ENCODE measurements at regions not wholly inside any gene's neighbourhood (a gene's known extent, or its start where the extent isn't known, plus 50 kb on each side); places are given as distances from the start of the nearest gene placed in this dataset.

DNA sequence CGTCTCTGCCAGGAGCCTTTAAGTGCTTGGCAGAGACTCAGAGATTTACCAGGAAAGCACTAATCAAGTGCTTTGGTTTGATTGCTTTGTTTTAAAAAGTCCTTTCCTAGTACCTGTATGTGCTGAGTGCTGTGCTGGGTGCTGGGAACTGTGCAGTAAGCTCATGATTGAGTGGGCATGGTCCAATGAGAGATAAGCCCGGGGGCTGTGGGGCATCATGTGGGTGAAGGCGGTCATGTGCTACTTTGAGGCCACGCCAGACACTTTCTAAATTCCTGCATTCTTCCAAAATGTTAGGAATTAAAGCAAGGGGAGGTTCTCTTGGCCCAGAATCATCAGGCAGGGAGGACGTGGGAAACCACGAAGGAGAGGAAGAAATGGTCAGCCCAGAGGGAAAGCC lies 109.0 kb downstream of the ACAA2 start:
- Histone ChIP-seq H3K27ac (no peak overlapping the region), H3K27me3 (no peaks in the 10 kb centered on the region), H3K9me3 (no peaks in the 10 kb centered on the region), H3K4me1 (no peaks in the 10 kb centered on the region), H3K36me3 (ENCODE audit: low read depth, missing control alignments) (no peaks in the 10 kb centered on the region), H3K4me3 (no peak overlapping the region)
- TF ChIP-seq POLR2A (IDR thresholded peaks at IDR 0.05) = no peak
- no peak for DNase-seq
- intact Hi-C loops (cut with DNase I; ENCODE audit: low total_unique reads) = no loop called here
- WGBS, 2 donors = 46 to 51% methylated on average over 6 of the region's 6 CpGs

DNA sequence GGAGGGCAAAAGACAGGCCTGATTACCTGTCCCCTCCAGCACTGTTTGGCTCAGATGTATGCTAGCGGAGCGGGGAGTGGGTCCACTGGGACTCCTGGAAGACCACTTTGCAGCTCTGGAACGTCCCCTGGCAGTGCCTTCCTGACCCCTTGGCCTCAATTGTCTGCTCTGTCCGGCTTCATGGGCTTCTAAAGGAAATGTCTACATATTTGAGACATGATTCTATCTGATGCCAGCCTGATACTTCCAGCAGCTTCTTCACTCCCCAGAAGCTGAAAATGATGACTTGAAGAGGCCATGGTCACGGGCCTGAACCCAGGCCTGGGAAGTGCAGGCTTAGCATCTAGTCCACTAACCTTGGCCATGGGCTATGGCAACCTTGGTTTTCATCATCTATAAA lies 112.1 kb downstream of the ACAA2 start:
- Histone ChIP-seq H3K27me3 (no peaks in the 10 kb centered on the region), H3K36me3 (ENCODE audit: low read depth, missing control alignments) (no peaks in the 10 kb centered on the region), H3K27ac (no peak overlapping the region), H3K4me1 (peaks cover 4% of the 10 kb centered on the region), H3K4me3 (no peak overlapping the region), H3K9me3 (no peaks in the 10 kb centered on the region)
- no peak for TF ChIP-seq POLR2A (IDR thresholded peaks at IDR 0.05)
- TF ChIP-seq, protein P1, sequence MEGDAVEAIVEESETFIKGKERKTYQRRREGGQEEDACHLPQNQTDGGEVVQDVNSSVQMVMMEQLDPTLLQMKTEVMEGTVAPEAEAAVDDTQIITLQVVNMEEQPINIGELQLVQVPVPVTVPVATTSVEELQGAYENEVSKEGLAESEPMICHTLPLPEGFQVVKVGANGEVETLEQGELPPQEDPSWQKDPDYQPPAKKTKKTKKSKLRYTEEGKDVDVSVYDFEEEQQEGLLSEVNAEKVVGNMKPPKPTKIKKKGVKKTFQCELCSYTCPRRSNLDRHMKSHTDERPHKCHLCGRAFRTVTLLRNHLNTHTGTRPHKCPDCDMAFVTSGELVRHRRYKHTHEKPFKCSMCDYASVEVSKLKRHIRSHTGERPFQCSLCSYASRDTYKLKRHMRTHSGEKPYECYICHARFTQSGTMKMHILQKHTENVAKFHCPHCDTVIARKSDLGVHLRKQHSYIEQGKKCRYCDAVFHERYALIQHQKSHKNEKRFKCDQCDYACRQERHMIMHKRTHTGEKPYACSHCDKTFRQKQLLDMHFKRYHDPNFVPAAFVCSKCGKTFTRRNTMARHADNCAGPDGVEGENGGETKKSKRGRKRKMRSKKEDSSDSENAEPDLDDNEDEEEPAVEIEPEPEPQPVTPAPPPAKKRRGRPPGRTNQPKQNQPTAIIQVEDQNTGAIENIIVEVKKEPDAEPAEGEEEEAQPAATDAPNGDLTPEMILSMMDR (IDR thresholded peaks at IDR 0.05) = no peak
- intact Hi-C loops (cut with DNase I; ENCODE audit: low total_unique reads) = no loop called here
- DNase-seq = no peak
- WGBS, 2 donors = 85 to 93% methylated on average over 5 of the region's 5 CpGs

DNA sequence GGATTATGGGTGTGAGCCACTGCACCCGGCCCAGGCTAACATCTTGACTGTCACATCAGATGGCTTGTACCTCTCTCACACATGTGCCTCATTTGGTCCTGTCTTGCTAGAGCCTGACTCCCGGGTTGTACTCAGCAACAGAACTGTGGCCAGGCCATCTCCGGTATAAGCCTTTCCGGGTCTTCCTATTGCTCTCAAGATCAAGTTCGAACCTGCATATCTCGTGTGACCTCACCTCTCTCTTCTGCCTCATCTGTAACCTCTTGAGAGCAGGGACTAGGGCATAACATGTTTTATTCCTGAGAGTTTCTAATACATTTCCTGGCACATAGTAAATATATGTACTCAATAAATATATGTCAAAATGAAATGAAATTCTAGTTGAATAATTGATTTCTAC lies 114.0 kb downstream of the ACAA2 start:
- Histone ChIP-seq H3K4me3 (no peak overlapping the region), H3K27me3 (no peaks in the 10 kb centered on the region), H3K27ac (no peak overlapping the region), H3K4me1 (peaks cover 4% of the 10 kb centered on the region), H3K9me3 (no peaks in the 10 kb centered on the region), H3K36me3 (ENCODE audit: low read depth, missing control alignments) (no peaks in the 10 kb centered on the region)
- no peak for DNase-seq
- no peak for TF ChIP-seq POLR2A (IDR thresholded peaks at IDR 0.05)
- TF ChIP-seq, protein P1 (IDR thresholded peaks at IDR 0.05) = no peak
- 90 to 97% methylated on average over 6 of the region's 6 CpGs for WGBS, 2 donors
- intact Hi-C loops (cut with DNase I; ENCODE audit: low total_unique reads) = no loop called here

DNA sequence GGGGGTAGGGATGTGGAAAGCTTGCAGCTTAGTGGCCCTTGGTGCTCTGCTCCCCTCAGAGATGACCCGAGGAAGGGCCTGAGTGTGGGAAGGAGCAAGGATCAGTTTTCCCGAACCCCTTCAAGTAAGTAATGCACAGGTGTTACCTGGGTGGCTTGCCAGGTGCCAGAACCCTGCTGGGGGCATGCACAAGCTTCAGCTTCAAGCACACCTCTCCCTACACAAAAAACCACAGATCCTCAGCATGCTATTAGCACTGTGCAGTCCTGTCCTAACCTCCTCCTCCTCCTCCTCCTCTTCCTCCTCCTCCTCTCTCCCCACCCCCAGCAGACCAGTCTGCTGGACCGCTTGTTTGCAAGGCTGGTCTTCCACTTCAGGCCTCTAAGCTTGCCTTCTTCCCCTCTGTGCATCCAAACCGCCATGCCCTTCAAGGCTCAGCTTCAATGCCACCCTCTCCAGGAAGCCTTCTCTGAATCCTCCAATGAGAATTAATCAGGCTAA lies 114.8 kb downstream of the ACAA2 start:
- Histone ChIP-seq H3K4me1 (peaks cover 4% of the 10 kb centered on the region), H3K4me3 (no peak overlapping the region), H3K9me3 (no peaks in the 10 kb centered on the region), H3K27ac (no peak overlapping the region), H3K27me3 (no peaks in the 10 kb centered on the region), H3K36me3 (ENCODE audit: low read depth, missing control alignments) (no peaks in the 10 kb centered on the region)
- 82 to 87% methylated on average over 4 of the region's 4 CpGs for WGBS, 2 donors
- DNase-seq = no peak
- TF ChIP-seq, protein P1 (IDR thresholded peaks at IDR 0.05) = no peak
- TF ChIP-seq POLR2A (IDR thresholded peaks at IDR 0.05) = no peak
- intact Hi-C loops (cut with DNase I; ENCODE audit: low total_unique reads) = no loop called here

DNA sequence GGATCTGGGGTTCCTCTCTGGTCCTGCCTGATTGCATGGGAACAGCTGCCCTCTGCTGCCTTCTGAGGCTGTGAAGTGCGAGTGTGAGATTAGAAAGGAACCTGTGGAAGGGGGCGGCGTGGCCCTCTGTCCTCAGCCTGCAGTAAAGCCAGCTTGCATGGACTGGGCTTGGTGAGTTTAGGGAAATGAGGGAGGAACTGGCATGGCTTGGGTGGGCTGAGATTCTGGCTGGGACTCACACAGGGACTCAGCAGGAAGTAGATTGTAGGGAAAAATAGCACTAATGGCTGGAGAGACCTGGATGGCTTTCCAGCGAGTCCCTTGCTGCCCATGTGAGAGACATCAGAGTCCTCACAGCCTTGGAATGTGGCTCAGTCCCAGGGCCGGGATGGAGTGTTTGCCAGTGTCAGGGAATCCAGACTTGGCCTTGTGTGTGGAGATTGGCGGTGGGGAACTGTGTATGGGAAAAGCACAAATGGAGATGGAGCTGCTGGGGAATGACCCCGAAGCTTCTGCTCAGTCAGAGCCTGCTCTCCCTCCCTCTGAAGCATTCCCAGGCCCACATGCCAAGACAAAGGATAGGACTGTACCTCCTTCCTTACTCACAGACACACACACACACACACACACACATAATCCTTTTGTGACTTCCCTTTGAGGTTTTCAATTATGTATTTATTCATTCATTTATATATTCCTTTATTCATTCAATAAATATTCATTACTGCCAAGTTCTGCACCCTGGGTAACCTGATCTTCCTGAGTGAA lies 115.4 kb downstream of the ACAA2 start:
- intact Hi-C loops (cut with DNase I; ENCODE audit: low total_unique reads) = no loop called here
- DNase-seq = peak; percentile 43

More for the DNA sequence above, 115.4 kb downstream of the ACAA2 start:
- no peak for TF ChIP-seq POLR2A (IDR thresholded peaks at IDR 0.05)
- TF ChIP-seq, protein P1 (IDR thresholded peaks at IDR 0.05) = no peak
- H3K4me1 ChIP-seq = peaks cover 4% of the 10 kb centered on the region
- H3K27me3 ChIP-seq = no peaks in the 10 kb centered on the region
- 50 to 57% methylated on average over 7 of the region's 7 CpGs for WGBS, 2 donors
- no peaks in the 10 kb centered on the region for H3K9me3 ChIP-seq
- no peak overlapping the region for H3K27ac ChIP-seq
- no peak overlapping the region for H3K4me3 ChIP-seq
- no peaks in the 10 kb centered on the region for H3K36me3 ChIP-seq (ENCODE audit: low read depth, missing control alignments)
